Fibroblast of skin of right biceps (primary cell): ENCODE measurements at regions not wholly inside any gene's neighbourhood (a gene's known extent, or its start where the extent isn't known, plus 50 kb on each side); places are given as distances from the start of the nearest gene placed in this dataset.

Experiments
- DNase-seq: peaks from one replicate; pipeline ENCODE4 v3.0.0-alpha.2; 2013

- DNase-seq = no peak
Observed at GRCh38 chr12:125436686-125437085, 371.5 kb downstream of the AACS start.

- DNase-seq = no peak
Observed at GRCh38 chr12:125440399-125440798, 375.2 kb downstream of the AACS start.

GRCh38 chr12:125443341-125443740 is 378.1 kb downstream of the AACS start:
- DNase-seq = no peak

GRCh38 chr12:125451408-125451807 is 386.2 kb downstream of the AACS start:
- no peak for DNase-seq

GRCh38 chr12:125453751-125454150 is 388.5 kb downstream of the AACS start:
- DNase-seq = no peak

GRCh38 chr12:125454291-125454690 is 389.1 kb downstream of the AACS start:
- DNase-seq = no peak

- DNase-seq = no peak
Observed at GRCh38 chr12:125454786-125455480, 389.7 kb downstream of the AACS start.

- no peak for DNase-seq
Observed at GRCh38 chr12:125455556-125455955, 390.3 kb downstream of the AACS start.

GRCh38 chr12:125458552-125459268 is 393.5 kb downstream of the AACS start:
- DNase-seq = no peak

- DNase-seq = no peak
Observed at GRCh38 chr12:125461831-125462230, 396.6 kb downstream of the AACS start.

- DNase-seq = no peak
Observed at GRCh38 chr12:125463386-125463785, 398.2 kb downstream of the AACS start.

- DNase-seq = no peak
Observed at GRCh38 chr12:125467363-125467762, 402.1 kb downstream of the AACS start.

GRCh38 chr12:125469683-125470082 is 404.4 kb downstream of the AACS start:
- DNase-seq = no peak

- no peak for DNase-seq
Observed at GRCh38 chr12:125470838-125471783, 405.9 kb downstream of the AACS start.

GRCh38 chr12:125473501-125473900 is 408.3 kb downstream of the AACS start:
- DNase-seq = no peak

GRCh38 chr12:125487336-125487735 is 422.1 kb downstream of the AACS start:
- no peak for DNase-seq

GRCh38 chr12:125491553-125491952 is 426.3 kb downstream of the AACS start:
- no peak for DNase-seq

GRCh38 chr12:125492354-125493270 is 427.4 kb downstream of the AACS start:
- DNase-seq = no peak

- DNase-seq = no peak
Observed at GRCh38 chr12:125493704-125494308, 428.6 kb downstream of the AACS start.

- no peak for DNase-seq
Observed at GRCh38 chr12:125503128-125503527, 437.9 kb downstream of the AACS start.

GRCh38 chr12:125509195-125509594 is 444.0 kb downstream of the AACS start:
- DNase-seq = no peak
